HuH-7 (cell line): ENCODE measurements at regions not wholly inside any gene's neighbourhood (a gene's known extent, or its start where the extent isn't known, plus 50 kb on each side); places are given as distances from the start of the nearest gene placed in this dataset.

Experiments
- DNase-seq: peaks from one replicate; pipeline ENCODE4 v3.0.0; 2011; ENCODE audit warnings: low spot score

GRCh38 chr18:73918816-73919215, 228.8 kb downstream of the FBXO15 start:
- no peak for DNase-seq

GRCh38 chr18:73917046-73917445, 230.6 kb downstream of the FBXO15 start:
- no peak for DNase-seq

- DNase-seq: no peak
These were observed 234.1 kb downstream of the FBXO15 start for GRCh38 chr18:73913505-73913904.

GRCh38 chr18:73908323-73908722, 239.3 kb downstream of the FBXO15 start:
- DNase-seq: no peak

DNA sequence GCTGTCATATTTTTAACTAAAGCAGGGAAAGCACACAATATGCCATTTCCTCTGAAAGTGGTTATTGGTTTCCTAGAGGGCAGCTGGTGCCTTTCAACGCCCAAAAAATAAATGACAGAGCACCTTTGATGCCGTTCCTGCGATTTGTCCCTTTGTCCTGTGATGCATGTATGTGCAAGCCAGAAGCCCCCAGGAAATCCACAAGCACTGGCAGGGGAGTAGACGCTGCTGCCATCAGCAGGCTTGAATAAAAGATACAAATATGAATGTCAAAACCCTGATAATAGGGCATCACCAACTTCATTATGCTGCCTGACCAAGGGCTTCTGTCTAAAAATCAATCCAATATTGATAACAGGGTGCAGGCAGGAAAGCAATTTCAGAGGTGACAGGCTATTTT, 246.1 kb downstream of the FBXO15 start:
- no peak for DNase-seq

GRCh38 chr18:73901151-73901550, 246.5 kb downstream of the FBXO15 start:
- DNase-seq: no peak

DNA sequence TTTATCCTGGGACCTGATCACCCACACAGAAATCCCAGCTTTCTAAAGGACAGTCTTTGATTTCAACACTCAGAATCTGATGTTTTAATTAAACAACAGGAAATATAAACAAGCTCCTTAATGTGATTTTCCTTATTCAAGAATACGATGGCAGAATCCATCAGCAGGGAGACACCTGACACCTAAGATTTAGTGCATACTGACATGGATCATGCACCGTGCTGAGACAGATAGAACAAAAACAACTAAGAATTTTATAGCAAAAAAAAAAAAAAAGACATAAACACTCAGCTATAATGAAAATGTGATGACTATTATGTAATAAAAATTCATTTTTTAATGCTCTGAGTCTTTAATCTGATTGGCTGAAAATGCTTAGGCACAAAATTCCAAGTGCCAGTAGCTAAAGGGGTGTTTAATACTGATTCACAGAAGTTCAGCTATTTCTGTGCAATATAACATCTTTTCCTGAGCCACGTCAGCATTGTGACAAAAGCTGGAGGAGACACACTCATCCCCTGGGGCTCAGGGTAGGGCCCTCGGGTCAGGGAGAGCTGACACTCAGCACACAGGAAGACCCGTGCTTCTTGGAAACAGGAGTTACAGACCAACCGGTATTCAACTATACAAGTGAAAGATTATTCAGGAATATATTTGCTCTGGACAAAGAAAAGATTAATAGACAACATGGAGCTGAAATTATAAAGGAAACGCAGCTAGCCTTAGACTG, 247.4 kb downstream of the FBXO15 start:
- DNase-seq: no peak

DNA sequence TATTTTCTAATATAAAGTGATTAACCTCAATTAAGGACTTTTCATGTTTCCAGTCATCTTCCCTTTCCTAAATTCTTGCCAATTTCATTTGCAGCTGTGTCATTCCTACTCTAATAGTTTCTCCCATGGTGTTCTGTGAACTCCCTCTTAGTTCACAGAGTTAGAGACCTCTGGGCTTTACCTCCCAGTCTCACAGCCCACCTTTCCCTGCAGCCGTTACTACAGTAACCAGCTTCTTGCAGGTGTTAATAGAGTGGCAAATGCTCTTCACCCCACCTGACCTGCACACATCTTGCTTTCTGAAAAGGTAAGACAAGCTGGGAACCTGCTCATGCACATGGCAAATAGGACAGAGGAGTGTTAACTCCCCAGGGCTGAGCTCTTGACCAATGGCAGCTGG, 250.1 kb downstream of the FBXO15 start:
- DNase-seq: no peak

GRCh38 chr18:73896685-73897084, 250.9 kb downstream of the FBXO15 start:
- no peak for DNase-seq

DNA sequence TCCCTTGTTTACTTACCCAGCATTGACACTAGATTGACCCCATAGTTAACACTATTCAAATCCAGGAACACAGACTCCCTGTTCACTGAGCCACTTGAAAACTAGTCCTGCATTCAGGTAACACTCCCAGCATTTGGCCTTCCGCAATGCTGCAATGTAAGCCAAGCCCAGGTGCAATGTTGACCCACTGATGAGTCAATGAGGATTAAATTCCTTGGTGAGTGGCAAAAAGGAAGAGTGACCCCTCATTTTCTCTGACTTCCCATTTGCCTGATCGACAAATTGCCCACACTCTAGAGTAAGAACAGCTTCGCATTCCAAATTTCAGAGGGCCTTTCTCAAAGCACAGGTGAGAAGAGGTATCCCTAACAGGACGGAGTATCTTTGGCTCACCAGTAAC, 251.9 kb downstream of the FBXO15 start:
- DNase-seq: no peak

- DNase-seq: no peak
These were observed 253.8 kb downstream of the FBXO15 start for GRCh38 chr18:73893880-73894279.

DNA sequence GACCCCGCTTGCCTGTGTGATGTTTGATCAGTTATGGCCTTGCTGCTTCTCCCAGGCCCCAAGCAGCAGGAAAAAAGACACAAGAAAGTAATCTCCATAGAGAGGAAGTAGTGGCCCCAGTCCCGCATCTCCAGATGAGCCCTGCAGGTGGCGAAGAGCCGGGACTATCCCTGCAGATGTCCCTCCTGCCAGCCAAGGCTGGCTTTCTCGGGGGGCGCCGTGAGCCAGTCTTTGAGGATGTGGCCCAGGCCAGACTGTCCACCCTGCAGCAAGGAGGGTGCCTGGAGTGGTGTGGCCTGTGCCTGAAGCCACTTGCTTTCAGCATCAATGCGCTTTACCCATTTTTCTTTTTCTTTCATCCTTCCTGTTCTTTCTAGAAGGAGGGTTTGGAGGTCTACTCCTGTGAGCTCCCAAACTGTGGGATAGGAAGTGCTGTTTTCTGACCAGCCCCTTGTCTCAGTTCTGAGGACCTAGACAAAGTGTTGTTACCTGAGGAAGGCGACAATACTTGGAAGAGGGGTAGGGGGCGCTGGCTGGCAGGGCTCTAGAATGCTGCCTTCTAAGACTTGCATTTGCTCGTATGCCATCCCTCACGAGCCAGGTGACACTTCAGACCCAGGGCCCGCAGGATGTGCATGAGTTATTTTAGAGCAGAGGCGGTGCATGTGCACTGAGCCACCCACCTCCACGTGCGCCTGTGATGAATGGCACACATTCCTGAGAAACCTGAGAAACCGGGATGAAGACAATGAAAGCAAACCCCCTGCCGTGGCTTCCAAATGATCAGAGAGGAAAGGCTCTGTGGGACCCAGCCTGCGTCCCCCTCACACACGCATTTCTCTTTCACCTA, 255.8 kb downstream of the FBXO15 start:
- peak; percentile 14 for DNase-seq

GRCh38 chr18:73888565-73888964, 259.1 kb downstream of the FBXO15 start:
- DNase-seq: no peak

DNA sequence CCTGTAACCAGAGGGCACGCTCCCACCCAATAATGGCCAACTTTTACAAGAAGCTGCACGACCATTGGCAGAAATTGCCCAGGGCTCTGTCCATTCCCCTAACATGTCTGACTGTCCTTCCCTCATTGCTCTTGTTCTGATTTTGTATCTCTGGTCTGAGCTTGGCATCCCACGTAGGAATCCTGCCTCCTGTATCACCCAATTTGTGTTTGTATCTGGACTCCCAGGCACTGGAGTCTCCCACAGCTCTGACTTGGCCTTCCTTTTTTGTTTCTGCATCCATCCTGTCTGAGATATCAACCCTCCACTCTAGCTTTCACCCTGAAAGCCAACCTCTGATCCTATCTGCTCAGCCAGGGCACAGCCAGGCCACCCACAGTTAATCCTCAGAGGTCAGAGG, 259.8 kb downstream of the FBXO15 start:
- DNase-seq: no peak

GRCh38 chr18:73884868-73885267, 262.8 kb downstream of the FBXO15 start:
- no peak for DNase-seq

GRCh38 chr18:73881396-73881917, 266.2 kb downstream of the FBXO15 start:
- DNase-seq: no peak

DNA sequence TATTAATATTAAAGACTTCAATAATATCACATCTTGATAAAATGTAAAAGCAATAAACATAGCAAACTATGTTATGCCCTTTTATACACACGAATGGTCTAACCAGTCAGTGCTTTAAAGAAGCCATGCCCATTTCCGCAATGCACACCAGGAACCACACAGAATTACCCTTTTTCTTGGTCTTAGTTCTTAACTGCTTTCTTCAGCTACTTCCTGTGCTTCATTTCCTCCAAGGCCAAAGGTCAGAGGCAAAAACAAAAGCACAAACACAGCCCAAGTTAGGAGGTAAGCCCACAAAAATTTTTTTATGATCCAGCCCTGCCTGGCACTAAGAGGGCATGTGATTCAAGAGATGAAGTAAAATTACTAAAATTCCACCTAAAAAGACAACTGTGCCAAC, 267.2 kb downstream of the FBXO15 start:
- no peak for DNase-seq

- no peak for DNase-seq
These were observed 267.9 kb downstream of the FBXO15 start for GRCh38 chr18:73879766-73880165.

DNA sequence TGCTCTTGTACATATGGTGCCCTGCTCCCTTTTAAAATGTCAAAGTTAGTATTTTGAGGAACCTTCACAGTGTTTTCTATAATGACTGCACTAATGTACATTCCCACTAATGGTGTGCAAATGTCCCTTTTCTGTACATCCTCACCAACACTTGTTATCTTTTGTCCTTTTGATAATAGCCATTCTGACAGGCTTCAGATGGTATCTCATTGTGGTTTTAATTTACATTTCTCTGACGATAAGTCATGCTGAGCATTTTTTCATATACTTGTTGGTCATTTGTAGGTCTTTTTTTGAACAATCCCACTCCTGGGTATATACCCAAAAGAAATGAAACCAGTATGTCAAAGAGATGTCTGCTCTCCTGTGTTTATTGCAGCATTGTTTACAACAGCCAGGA, 268.3 kb downstream of the FBXO15 start:
- DNase-seq: no peak

GRCh38 chr18:73869182-73869581, 278.5 kb downstream of the FBXO15 start:
- no peak for DNase-seq

GRCh38 chr18:73861771-73862170, 285.9 kb downstream of the FBXO15 start:
- no peak for DNase-seq

DNA sequence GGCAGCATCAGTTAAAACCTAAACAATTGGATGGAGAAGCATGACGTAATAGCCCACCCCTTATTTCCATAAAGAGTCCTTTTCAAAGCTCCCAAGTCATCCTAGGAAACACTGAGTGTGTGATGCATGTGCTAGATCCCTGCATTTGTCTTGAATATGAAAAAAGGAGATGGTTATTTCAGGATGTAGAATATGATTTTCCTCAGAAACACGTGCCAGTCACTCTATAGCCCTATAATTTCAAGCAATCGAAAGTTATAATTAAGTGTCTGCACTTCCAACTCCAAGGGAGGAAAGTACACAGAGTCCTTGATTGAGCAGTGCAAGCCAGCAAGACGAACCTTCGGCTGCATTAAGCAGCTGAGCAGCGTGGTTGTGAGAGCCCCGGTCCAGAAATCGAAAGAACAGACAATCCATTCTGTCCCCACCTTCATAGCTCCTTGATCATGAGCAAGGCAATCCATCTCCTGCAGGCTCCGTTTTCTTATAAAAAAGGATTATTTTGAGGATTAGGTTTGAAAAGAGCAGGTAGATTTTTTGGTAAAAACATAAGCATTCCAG, 287.7 kb downstream of the FBXO15 start:
- no peak for DNase-seq
